ENCODE measurements at regions not wholly inside any gene's neighbourhood (a gene's known extent, or its start where the extent isn't known, plus 50 kb on each side); places are given as distances from the start of the nearest gene placed in this dataset.
"Not testable (repeated sequence)": the region's sequence is repeated elsewhere in the genome, so short reads cannot be mapped to it uniquely, and the experiment has no call there.

- DNase-seq (ENCODE audit: low spot score in 2 of 2) = no peak
- ATAC-seq (replicated peaks; ENCODE audit: extremely low read depth, poor library complexity, severe bottlenecking) = no peak
- no peaks in the 10 kb centered on the region for H3K36me3 Mint-ChIP-seq (ENCODE audit: insufficient read depth)
- no peak overlapping the region for H3K27ac Mint-ChIP-seq (ENCODE audit: low read depth)
- no peaks in the 10 kb centered on the region for H3K27me3 Mint-ChIP-seq
- peaks cover 10% of the 10 kb centered on the region for H3K9me3 Mint-ChIP-seq
- H3K4me1 Mint-ChIP-seq = no peaks in the 10 kb centered on the region
- H3K4me3 Mint-ChIP-seq = no peak overlapping the region
These were observed 843.2 kb downstream of the KCNA4 start for GRCh38 chr11:29173660-29174062.

- Mint-ChIP-seq H3K27me3 (no peaks in the 10 kb centered on the region), H3K9me3 (peaks cover 5% of the 10 kb centered on the region), H3K4me3 (no peak overlapping the region), H3K4me1 (no peaks in the 10 kb centered on the region), H3K36me3 (ENCODE audit: insufficient read depth) (no peaks in the 10 kb centered on the region), H3K27ac (ENCODE audit: low read depth) (no peak overlapping the region)
- ATAC-seq (replicated peaks; ENCODE audit: extremely low read depth, poor library complexity, severe bottlenecking) (no peak), DNase-seq (ENCODE audit: low spot score in 2 of 2) (no peak)
These were observed 845.4 kb downstream of the KCNA4 start for GRCh38 chr11:29171360-29171950.

- Mint-ChIP-seq H3K27ac (ENCODE audit: low read depth) (no peak overlapping the region), H3K36me3 (ENCODE audit: insufficient read depth) (peaks cover 2% of the 10 kb centered on the region), H3K27me3 (no peaks in the 10 kb centered on the region), H3K4me1 (no peaks in the 10 kb centered on the region), H3K4me3 (no peak overlapping the region), H3K9me3 (no peaks in the 10 kb centered on the region)
- DNase-seq (ENCODE audit: low spot score in 2 of 2) = no peak
- ATAC-seq (replicated peaks; ENCODE audit: extremely low read depth, poor library complexity, severe bottlenecking) = no peak
These were observed 850.5 kb downstream of the KCNA4 start for GRCh38 chr11:29166306-29166705.

GRCh38 chr11:29163231-29163630 is 853.6 kb downstream of the KCNA4 start:
- DNase-seq (ENCODE audit: low spot score in 2 of 2) (no peak), ATAC-seq (replicated peaks; ENCODE audit: extremely low read depth, poor library complexity, severe bottlenecking) (no peak)
- Mint-ChIP-seq H3K4me3 (no peak overlapping the region), H3K27me3 (no peaks in the 10 kb centered on the region), H3K4me1 (no peaks in the 10 kb centered on the region), H3K27ac (ENCODE audit: low read depth) (no peak overlapping the region), H3K36me3 (ENCODE audit: insufficient read depth) (peaks cover 2% of the 10 kb centered on the region), H3K9me3 (peaks cover 4% of the 10 kb centered on the region)

- ATAC-seq (replicated peaks; ENCODE audit: extremely low read depth, poor library complexity, severe bottlenecking) = no peak
- H3K27ac Mint-ChIP-seq (ENCODE audit: low read depth) = no peak overlapping the region
- DNase-seq (ENCODE audit: low spot score in 2 of 2) = no peak
These were observed 854.3 kb downstream of the KCNA4 start for GRCh38 chr11:29162491-29162890.

GRCh38 chr11:29161191-29161590 is 855.6 kb downstream of the KCNA4 start:
- H3K36me3 Mint-ChIP-seq (ENCODE audit: insufficient read depth) = peaks cover 2% of the 10 kb centered on the region
- H3K4me1 Mint-ChIP-seq = no peaks in the 10 kb centered on the region
- H3K27ac Mint-ChIP-seq (ENCODE audit: low read depth) = no peak overlapping the region
- ATAC-seq (replicated peaks; ENCODE audit: extremely low read depth, poor library complexity, severe bottlenecking) (no peak), DNase-seq (ENCODE audit: low spot score in 2 of 2) (no peak)
- no peak overlapping the region for H3K4me3 Mint-ChIP-seq
- no peaks in the 10 kb centered on the region for H3K27me3 Mint-ChIP-seq
- peaks cover 4% of the 10 kb centered on the region for H3K9me3 Mint-ChIP-seq

More at GRCh38 chr11:29162491-29162890, 854.3 kb downstream of the KCNA4 start:
- H3K27me3 Mint-ChIP-seq = no peaks in the 10 kb centered on the region
- H3K4me1 Mint-ChIP-seq = no peaks in the 10 kb centered on the region
- H3K4me3 Mint-ChIP-seq = no peak overlapping the region
- H3K9me3 Mint-ChIP-seq = peaks cover 4% of the 10 kb centered on the region
- H3K36me3 Mint-ChIP-seq (ENCODE audit: insufficient read depth) = peaks cover 2% of the 10 kb centered on the region

- no peaks in the 10 kb centered on the region for H3K4me1 Mint-ChIP-seq
- ATAC-seq (replicated peaks; ENCODE audit: extremely low read depth, poor library complexity, severe bottlenecking) = no peak
- no peak overlapping the region for H3K27ac Mint-ChIP-seq (ENCODE audit: low read depth)
- H3K9me3 Mint-ChIP-seq = peaks cover 4% of the 10 kb centered on the region
- DNase-seq (ENCODE audit: low spot score in 2 of 2) = no peak
- no peaks in the 10 kb centered on the region for H3K27me3 Mint-ChIP-seq
- peaks cover 2% of the 10 kb centered on the region for H3K36me3 Mint-ChIP-seq (ENCODE audit: insufficient read depth)
- no peak overlapping the region for H3K4me3 Mint-ChIP-seq
These were observed 857.0 kb downstream of the KCNA4 start for GRCh38 chr11:29159552-29160465.

- H3K27me3 Mint-ChIP-seq = no peaks in the 10 kb centered on the region
- no peak for ATAC-seq (replicated peaks; ENCODE audit: extremely low read depth, poor library complexity, severe bottlenecking)
- no peak for DNase-seq (ENCODE audit: low spot score in 2 of 2)
- H3K36me3 Mint-ChIP-seq (ENCODE audit: insufficient read depth) = no peaks in the 10 kb centered on the region
- no peaks in the 10 kb centered on the region for H3K4me1 Mint-ChIP-seq
- peaks cover 6% of the 10 kb centered on the region for H3K9me3 Mint-ChIP-seq
- H3K27ac Mint-ChIP-seq (ENCODE audit: low read depth) = no peak overlapping the region
- H3K4me3 Mint-ChIP-seq = no peak overlapping the region
These were observed 863.8 kb downstream of the KCNA4 start for GRCh38 chr11:29153078-29153477.

- not testable (repeated sequence) for H3K4me3 Mint-ChIP-seq; H3K4me1 Mint-ChIP-seq; H3K27me3 Mint-ChIP-seq; H3K27ac Mint-ChIP-seq (ENCODE audit: low read depth); H3K36me3 Mint-ChIP-seq (ENCODE audit: insufficient read depth); DNase-seq (ENCODE audit: low spot score in 2 of 2); ATAC-seq (replicated peaks; ENCODE audit: extremely low read depth, poor library complexity, severe bottlenecking)
- H3K9me3 Mint-ChIP-seq = peaks cover 12% of the 10 kb centered on the region
These were observed 874.3 kb downstream of the KCNA4 start for GRCh38 chr11:29142573-29142972.

- no peaks in the 10 kb centered on the region for H3K27me3 Mint-ChIP-seq
- H3K27ac Mint-ChIP-seq (ENCODE audit: low read depth) = no peak overlapping the region
- no peaks in the 10 kb centered on the region for H3K4me1 Mint-ChIP-seq
- H3K4me3 Mint-ChIP-seq = no peak overlapping the region
- DNase-seq (ENCODE audit: low spot score in 2 of 2) = no peak
- H3K36me3 Mint-ChIP-seq (ENCODE audit: insufficient read depth) = no peaks in the 10 kb centered on the region
- H3K9me3 Mint-ChIP-seq = peaks cover 19% of the 10 kb centered on the region
- ATAC-seq (replicated peaks; ENCODE audit: extremely low read depth, poor library complexity, severe bottlenecking) = no peak
These were observed 881.3 kb downstream of the KCNA4 start for GRCh38 chr11:29135504-29135903.

GRCh38 chr11:29131055-29131454 is 885.8 kb downstream of the KCNA4 start:
- Mint-ChIP-seq H3K4me3 (no peak overlapping the region), H3K27me3 (no peaks in the 10 kb centered on the region), H3K4me1 (no peaks in the 10 kb centered on the region), H3K36me3 (ENCODE audit: insufficient read depth) (no peaks in the 10 kb centered on the region), H3K9me3 (peaks cover 18% of the 10 kb centered on the region), H3K27ac (ENCODE audit: low read depth) (no peak overlapping the region)
- ATAC-seq (replicated peaks; ENCODE audit: extremely low read depth, poor library complexity, severe bottlenecking) = no peak
- no peak for DNase-seq (ENCODE audit: low spot score in 2 of 2)

- DNase-seq (ENCODE audit: low spot score in 2 of 2) (no peak), ATAC-seq (replicated peaks; ENCODE audit: extremely low read depth, poor library complexity, severe bottlenecking) (no peak)
- Mint-ChIP-seq H3K36me3 (ENCODE audit: insufficient read depth) (no peaks in the 10 kb centered on the region), H3K4me3 (no peak overlapping the region), H3K27me3 (no peaks in the 10 kb centered on the region), H3K27ac (ENCODE audit: low read depth) (no peak overlapping the region), H3K9me3 (peaks cover 22% of the 10 kb centered on the region), H3K4me1 (no peaks in the 10 kb centered on the region)
These were observed 887.0 kb downstream of the KCNA4 start for GRCh38 chr11:29129844-29130243.

- H3K36me3 Mint-ChIP-seq (ENCODE audit: insufficient read depth) = peaks cover 3% of the 10 kb centered on the region
- no peak overlapping the region for H3K4me3 Mint-ChIP-seq
- peaks cover 35% of the 10 kb centered on the region for H3K9me3 Mint-ChIP-seq
- no peak for ATAC-seq (replicated peaks; ENCODE audit: extremely low read depth, poor library complexity, severe bottlenecking)
- H3K27ac Mint-ChIP-seq (ENCODE audit: low read depth) = no peak overlapping the region
- no peaks in the 10 kb centered on the region for H3K27me3 Mint-ChIP-seq
- no peaks in the 10 kb centered on the region for H3K4me1 Mint-ChIP-seq
- no peak for DNase-seq (ENCODE audit: low spot score in 2 of 2)
These were observed 889.4 kb downstream of the KCNA4 start for GRCh38 chr11:29127461-29127860.

Data from central memory CD8-positive, alpha-beta T cell (primary cell).